ENCODE measurements at regions not wholly inside any gene's neighbourhood (a gene's known extent, or its start where the extent isn't known, plus 50 kb on each side); places are given as distances from the start of the nearest gene placed in this dataset.

DNA sequence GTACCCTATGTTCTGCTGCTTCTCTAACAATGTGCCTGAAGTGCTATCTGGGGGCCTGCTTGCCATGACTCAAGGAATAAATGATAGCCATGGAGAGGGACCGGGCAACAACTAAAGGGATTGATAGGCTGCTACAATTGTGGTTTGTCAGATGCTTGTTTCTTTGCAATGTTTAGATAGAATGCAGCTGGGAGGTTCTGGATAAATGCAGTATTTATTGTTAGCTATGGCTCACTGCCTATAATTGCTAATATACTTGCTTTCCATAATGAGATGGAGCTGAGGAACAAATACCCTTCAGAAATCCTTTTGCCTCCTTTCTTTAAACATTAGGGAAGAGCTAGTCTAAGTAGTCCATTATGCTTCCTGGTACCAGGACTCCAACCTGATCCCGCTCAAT, 575.2 kb upstream of the SYNCRIP start:
- Histone ChIP-seq H2AK5ac (ENCODE audit: insufficient read length, low read length) (no peak overlapping the region), H3K9ac (ENCODE audit: extremely low read depth, insufficient read length, low read length) (no peak overlapping the region), H3K23ac (ENCODE audit: insufficient read length, low read depth, low read length) (no peak overlapping the region), H3K27ac (ENCODE audit: insufficient read length, low read depth, low read length) (no peak overlapping the region), H2BK120ac (ENCODE audit: low read depth, low read length, poor library complexity, severe bottlenecking) (no peak overlapping the region), H2BK5ac (ENCODE audit: insufficient read length, low read length) (no peak overlapping the region), H2BK15ac (ENCODE audit: low read depth, low read length) (no peak overlapping the region), H4K8ac (replicated peaks; ENCODE audit: insufficient read length, low read depth, low read length) (no peak overlapping the region), H2BK12ac (ENCODE audit: insufficient read length, low read depth, low read length) (no peak overlapping the region), H3K23me2 (ENCODE audit: insufficient read length, low read depth, low read length, poor library complexity, severe bottlenecking) (no peaks in the 10 kb centered on the region), H3K79me1 (ENCODE audit: insufficient read depth, low read depth, low read length, poor library complexity, severe bottlenecking) (no peaks in the 10 kb centered on the region), H3K56ac (ENCODE audit: insufficient read length, low read depth, low read length) (no peak overlapping the region), H3K4me2 (ENCODE audit: insufficient read depth, insufficient read length, low read length) (no peak overlapping the region), H2AFZ (ENCODE audit: low read length) (no peak overlapping the region), H3T11ph (ENCODE audit: low read length) (no peak overlapping the region), H3K18ac (ENCODE audit: insufficient read length, low read depth, low read length) (no peak overlapping the region), H3K14ac (ENCODE audit: insufficient read depth, low read length) (no peak overlapping the region), H3K9me3 (ENCODE audit: control insufficient read depth, low read depth, low read length) (no peaks in the 10 kb centered on the region), H4K20me1 (ENCODE audit: control insufficient read depth, insufficient read depth, insufficient read length) (no peaks in the 10 kb centered on the region), H3K4ac (ENCODE audit: low read depth, low read length) (no peak overlapping the region), H4K5ac (ENCODE audit: insufficient read length, low read depth, low read length) (no peak overlapping the region), H3K79me2 (ENCODE audit: insufficient read depth, low read length) (no peaks in the 10 kb centered on the region), H4K91ac (ENCODE audit: insufficient read length, low read depth, low read length) (no peak overlapping the region), H3K4me1 (ENCODE audit: insufficient read depth, low read length) (no peaks in the 10 kb centered on the region), H2BK20ac (ENCODE audit: low read depth, low read length, poor library complexity, severe bottlenecking) (no peak overlapping the region), H3K27me3 (ENCODE audit: insufficient read depth, low read length) (no peaks in the 10 kb centered on the region)
- TF ChIP-seq, protein P1, sequence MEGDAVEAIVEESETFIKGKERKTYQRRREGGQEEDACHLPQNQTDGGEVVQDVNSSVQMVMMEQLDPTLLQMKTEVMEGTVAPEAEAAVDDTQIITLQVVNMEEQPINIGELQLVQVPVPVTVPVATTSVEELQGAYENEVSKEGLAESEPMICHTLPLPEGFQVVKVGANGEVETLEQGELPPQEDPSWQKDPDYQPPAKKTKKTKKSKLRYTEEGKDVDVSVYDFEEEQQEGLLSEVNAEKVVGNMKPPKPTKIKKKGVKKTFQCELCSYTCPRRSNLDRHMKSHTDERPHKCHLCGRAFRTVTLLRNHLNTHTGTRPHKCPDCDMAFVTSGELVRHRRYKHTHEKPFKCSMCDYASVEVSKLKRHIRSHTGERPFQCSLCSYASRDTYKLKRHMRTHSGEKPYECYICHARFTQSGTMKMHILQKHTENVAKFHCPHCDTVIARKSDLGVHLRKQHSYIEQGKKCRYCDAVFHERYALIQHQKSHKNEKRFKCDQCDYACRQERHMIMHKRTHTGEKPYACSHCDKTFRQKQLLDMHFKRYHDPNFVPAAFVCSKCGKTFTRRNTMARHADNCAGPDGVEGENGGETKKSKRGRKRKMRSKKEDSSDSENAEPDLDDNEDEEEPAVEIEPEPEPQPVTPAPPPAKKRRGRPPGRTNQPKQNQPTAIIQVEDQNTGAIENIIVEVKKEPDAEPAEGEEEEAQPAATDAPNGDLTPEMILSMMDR (conservative IDR thresholded peaks at IDR 0.05) = no peak
- peaks cover 6 to 27% of the 10 kb centered on the region in 2 experiments; a peak in 4 of 5 replicates for H3K9me3 Mint-ChIP-seq
- H3K4me1 Mint-ChIP-seq = no peaks in the 10 kb centered on the region
- no peaks in the 10 kb centered on the region; the same call in 1 of the 2 replicates for H3K27me3 Mint-ChIP-seq (ENCODE audit: low read depth)
- H3K27ac Mint-ChIP-seq = no peak overlapping the region; a peak in 1 of 7 replicates
- H3K36me3 Mint-ChIP-seq (ENCODE audit: insufficient read depth in 1 of 3, low read depth in 3 of 3) = no peaks in the 10 kb centered on the region
- H3K4me3 Mint-ChIP-seq = no peak overlapping the region
- DNase-seq = no peak
- no CpG with 5 or more reads among the region's 2 CpGs for WGBS (ENCODE audit: extremely low coverage, insufficient read length, low lambda C conversion rate)
